Mucosa of rectum (tissue), 2 donors: ENCODE measurements at regions not wholly inside any gene's neighbourhood (a gene's known extent, or its start where the extent isn't known, plus 50 kb on each side); places are given as distances from the start of the nearest gene placed in this dataset.

Source experiments
- H3K27ac ChIP-seq, 2 donors: one replicate each; pipeline ENCODE4 v1.7.0; 2013; ENCODE audit warnings: inconsistent platforms in 2 of 2, low read depth in 2 of 2, low read length in 2 of 2
- H3K27me3 ChIP-seq, 2 donors: one replicate each; pipeline ENCODE4 v1.7.0; 2013; ENCODE audit warnings: low read length in 2 of 2; ENCODE audit not compliant: control insufficient read depth in 2 of 2, insufficient read depth in 2 of 2
- H3K36me3 ChIP-seq, 2 donors: one replicate each; pipeline ENCODE4 v1.7.0; 2013; ENCODE audit warnings: low read length in 2 of 2; ENCODE audit not compliant: control insufficient read depth in 2 of 2, insufficient read depth in 2 of 2
- H3K4me1 ChIP-seq, 2 donors: one replicate each; pipeline ENCODE4 v1.7.0; 2013; ENCODE audit warnings: low read length in 2 of 2, mild to moderate bottlenecking in 1 of 2; ENCODE audit not compliant: control insufficient read depth in 2 of 2, insufficient read depth in 2 of 2
- H3K4me3 ChIP-seq, 2 donors: one replicate each; pipeline ENCODE4 v1.7.0; 2013; ENCODE audit warnings: low read length in 2 of 2
- H3K9ac ChIP-seq, 2 donors: one replicate each; pipeline ENCODE4 v1.7.0; 2013; ENCODE audit warnings: low read length in 2 of 2, low read depth in 1 of 2, mild to moderate bottlenecking in 1 of 2
- H3K9me3 ChIP-seq, 2 donors: one replicate each; pipeline ENCODE4 v1.7.0; 2013; ENCODE audit warnings: low read length in 2 of 2; ENCODE audit not compliant: control insufficient read depth in 2 of 2
- donor health status: healthy.
- donor health status: Normal muscosa, but diverticular disease.

DNA sequence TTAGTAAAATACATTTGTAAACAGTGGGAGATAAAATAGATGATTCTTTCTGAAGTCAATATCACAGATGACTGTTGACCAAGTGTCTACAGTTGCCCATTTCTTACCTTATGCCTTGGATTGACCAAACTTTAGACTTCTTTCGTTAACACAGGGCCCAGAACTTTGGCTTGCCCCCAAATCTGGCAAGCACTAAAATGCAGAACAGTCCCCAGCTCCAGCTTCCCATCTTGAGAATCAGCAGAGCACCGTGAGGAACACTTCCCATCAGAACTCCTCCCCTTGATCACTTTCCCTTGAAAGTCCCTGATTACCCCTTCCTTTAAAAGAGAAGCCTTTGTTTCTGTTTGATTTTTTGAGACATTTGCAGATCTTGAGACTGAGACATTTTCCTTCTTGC lies 1039.9 kb downstream of the TLE1 start:
- Histone ChIP-seq H3K9ac (no peak overlapping the region), H3K4me3 (no peak overlapping the region), H3K27me3 (no peaks in the 10 kb centered on the region), H3K36me3 (no peaks in the 10 kb centered on the region), H3K9me3 (no peaks in the 10 kb centered on the region), H3K4me1 (no peaks in the 10 kb centered on the region), H3K27ac (no peak overlapping the region)

DNA sequence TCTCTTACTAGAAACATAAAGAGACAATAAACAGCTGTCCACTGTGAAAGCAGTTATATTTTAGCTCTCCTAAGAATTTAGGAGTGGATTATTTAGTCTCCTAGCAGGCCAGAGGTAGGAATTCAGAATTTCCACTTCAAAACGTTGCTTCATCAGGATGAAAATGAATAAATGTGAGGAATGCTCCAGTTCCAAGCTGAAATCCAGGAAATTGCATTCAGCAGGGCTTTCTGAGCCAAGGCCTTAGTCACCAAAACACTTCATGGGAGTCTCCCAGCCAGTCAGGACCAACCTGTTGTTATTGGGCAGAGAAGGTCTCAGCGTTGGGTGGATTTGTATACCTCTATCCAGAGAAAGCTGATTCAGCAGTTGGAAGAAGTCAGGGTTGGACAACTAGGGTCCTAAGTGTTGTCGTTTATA lies 1040.3 kb downstream of the TLE1 start:
- Histone ChIP-seq H3K27me3 (no peaks in the 10 kb centered on the region), H3K4me1 (no peaks in the 10 kb centered on the region), H3K27ac (no peak overlapping the region), H3K9me3 (no peaks in the 10 kb centered on the region), H3K36me3 (no peaks in the 10 kb centered on the region), H3K9ac (no peak overlapping the region), H3K4me3 (no peak overlapping the region)

DNA sequence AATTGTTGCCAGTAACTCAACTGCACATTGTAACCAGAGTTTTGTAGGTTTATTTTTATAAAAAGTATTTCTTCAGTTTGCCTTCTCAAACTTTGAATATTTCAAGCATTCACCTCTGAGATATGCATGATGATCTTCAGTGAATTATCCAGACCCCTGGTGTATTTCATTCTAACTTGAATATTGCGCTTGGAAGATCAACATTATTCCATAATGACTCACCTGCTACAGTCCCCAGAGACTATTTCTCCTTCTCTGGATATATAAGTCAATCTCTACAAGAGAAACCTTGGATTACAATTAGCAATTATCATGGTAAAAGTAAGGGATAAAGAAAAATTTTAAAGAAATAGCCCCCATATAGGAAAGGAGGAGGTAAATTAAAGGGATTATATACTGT lies 1041.0 kb downstream of the TLE1 start:
- no peaks in the 10 kb centered on the region for H3K27me3 ChIP-seq
- no peaks in the 10 kb centered on the region for H3K4me1 ChIP-seq
- H3K9ac ChIP-seq: no peak overlapping the region
- no peak overlapping the region for H3K4me3 ChIP-seq
- no peak overlapping the region for H3K27ac ChIP-seq
- H3K9me3 ChIP-seq: no peaks in the 10 kb centered on the region
- no peaks in the 10 kb centered on the region for H3K36me3 ChIP-seq

DNA sequence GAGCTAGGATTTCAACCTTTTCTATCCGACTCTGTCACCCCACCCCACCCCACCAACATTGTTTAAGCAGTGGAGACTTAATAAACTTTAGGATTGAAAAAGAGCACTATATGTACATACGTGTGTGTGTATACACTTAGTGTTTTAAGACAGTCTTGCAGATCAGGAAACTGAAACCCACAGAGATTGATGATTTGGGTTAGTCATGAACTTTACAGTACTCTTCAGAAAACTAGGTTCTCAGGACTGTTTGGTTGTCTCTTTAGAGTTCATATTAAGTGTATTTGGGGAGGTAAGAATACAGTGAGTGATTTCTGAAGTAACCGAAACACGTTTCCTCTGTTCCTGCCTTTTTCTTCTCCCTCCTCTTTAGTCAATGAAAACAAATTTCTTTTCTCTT lies 1043.1 kb downstream of the TLE1 start:
- Histone ChIP-seq H3K9ac (no peak overlapping the region), H3K4me3 (no peak overlapping the region), H3K27ac (no peak overlapping the region), H3K4me1 (no peaks in the 10 kb centered on the region), H3K27me3 (no peaks in the 10 kb centered on the region), H3K36me3 (no peaks in the 10 kb centered on the region), H3K9me3 (no peaks in the 10 kb centered on the region)

DNA sequence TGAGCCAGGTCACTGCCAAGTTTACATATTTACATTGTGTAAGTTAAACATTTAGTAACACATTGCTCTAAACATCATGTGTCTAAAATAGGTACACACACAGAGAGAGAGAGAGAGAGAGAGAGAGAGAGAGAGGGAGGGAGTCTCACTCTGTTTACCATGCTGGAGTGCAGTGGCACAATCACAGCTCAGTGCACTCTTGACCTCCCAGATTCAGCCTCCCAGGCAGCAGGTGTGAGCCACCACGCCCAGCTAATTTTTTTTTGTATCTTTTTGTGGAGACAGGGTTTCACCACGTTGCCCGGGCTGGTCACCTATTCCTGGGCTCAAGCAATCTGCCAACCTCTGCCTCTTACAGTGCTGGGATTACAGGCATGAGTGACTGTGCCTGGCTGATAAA lies 1045.3 kb downstream of the TLE1 start:
- no peak overlapping the region for H3K9ac ChIP-seq
- no peaks in the 10 kb centered on the region for H3K36me3 ChIP-seq
- H3K4me3 ChIP-seq: no peak overlapping the region
- H3K27ac ChIP-seq: no peak overlapping the region
- no peaks in the 10 kb centered on the region for H3K4me1 ChIP-seq
- H3K9me3 ChIP-seq: no peaks in the 10 kb centered on the region
- no peaks in the 10 kb centered on the region for H3K27me3 ChIP-seq

DNA sequence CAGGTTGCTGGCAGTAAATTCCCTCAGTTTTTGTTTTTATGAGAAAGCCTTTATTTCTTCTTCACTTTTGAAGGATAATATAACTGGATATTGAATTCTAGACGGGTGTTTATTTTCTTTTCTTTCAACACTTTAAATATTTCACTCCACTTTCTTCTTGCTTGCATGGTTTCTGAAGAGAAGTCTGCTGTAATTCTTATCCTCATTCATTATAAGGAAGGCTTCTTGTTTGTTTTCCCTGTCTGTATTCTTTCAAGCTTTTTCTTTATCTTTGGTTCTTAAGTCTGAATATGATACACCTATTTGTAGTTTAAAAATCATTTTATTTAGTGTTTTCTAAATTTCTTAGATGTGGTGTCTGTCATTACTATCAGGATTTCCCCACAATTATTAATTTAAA lies 1054.3 kb downstream of the TLE1 start:
- H3K4me1 ChIP-seq: no peaks in the 10 kb centered on the region
- no peak overlapping the region for H3K9ac ChIP-seq
- H3K27me3 ChIP-seq: no peaks in the 10 kb centered on the region
- no peaks in the 10 kb centered on the region for H3K9me3 ChIP-seq
- H3K36me3 ChIP-seq: no peaks in the 10 kb centered on the region
- no peak overlapping the region for H3K4me3 ChIP-seq
- H3K27ac ChIP-seq: no peak overlapping the region

DNA sequence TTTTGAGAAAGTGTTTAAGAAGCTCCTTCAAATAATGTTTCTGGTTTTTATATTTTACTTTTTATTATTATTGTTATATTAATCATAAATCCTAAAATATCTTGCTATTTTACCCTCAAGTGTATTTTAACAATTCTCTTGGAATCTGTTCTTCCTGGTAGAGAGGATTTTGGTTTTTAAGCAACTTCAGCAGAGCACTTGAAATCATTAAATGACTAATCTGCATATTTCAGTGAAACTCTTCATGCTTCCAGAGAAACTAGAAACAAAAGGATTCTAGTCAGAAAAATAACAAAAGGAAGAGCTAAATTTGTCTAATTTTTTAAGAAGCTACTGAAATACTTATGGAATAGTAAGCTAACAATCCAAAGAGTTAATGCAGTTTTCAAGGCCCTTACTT lies 1057.3 kb downstream of the TLE1 start:
- no peak overlapping the region for H3K27ac ChIP-seq
- H3K4me3 ChIP-seq: no peak overlapping the region
- H3K36me3 ChIP-seq: no peaks in the 10 kb centered on the region
- no peaks in the 10 kb centered on the region for H3K27me3 ChIP-seq
- no peak overlapping the region for H3K9ac ChIP-seq
- H3K4me1 ChIP-seq: no peaks in the 10 kb centered on the region
- H3K9me3 ChIP-seq: no peaks in the 10 kb centered on the region

DNA sequence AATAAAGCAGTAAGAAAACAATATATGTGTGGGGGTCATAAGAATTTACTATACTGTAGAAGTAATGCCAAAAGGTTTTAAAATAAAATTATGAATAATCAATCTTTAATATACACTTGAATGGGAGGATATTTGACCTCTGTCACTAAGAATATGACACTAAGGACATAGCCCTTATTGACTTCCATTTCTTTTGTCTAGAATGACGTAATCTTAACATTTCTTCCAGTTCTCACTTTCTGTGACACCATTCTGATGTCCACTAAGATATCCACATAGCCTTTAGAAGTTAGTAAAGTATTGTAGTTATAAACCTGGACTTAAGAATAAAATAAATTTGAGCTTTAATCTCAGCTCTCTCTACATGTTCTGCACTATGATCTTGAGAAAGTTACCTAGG lies 1050.7 kb downstream of the TLE4 start:
- no peak overlapping the region for H3K27ac ChIP-seq
- no peaks in the 10 kb centered on the region for H3K36me3 ChIP-seq
- H3K4me3 ChIP-seq: no peak overlapping the region
- no peaks in the 10 kb centered on the region for H3K9me3 ChIP-seq
- no peak overlapping the region for H3K9ac ChIP-seq
- H3K27me3 ChIP-seq: no peaks in the 10 kb centered on the region
- no peaks in the 10 kb centered on the region for H3K4me1 ChIP-seq

DNA sequence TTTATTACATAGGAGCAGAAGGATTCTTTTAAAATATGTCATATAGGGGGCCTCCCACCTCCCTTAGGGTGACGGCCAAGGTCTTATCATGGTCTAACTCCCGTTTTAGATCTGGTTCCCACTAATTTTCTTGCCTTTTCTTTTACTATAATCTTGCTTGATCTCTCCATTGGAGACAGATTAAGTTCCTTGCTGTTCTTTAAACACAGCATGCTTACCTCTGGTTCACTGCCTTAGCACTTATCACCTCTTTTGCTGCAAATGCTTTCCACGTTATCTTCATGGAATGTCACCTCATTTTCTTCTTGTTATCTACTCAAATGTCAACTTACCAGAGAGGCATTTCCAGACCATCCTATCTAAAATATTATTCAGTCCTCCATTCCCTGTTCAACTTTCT lies 1047.6 kb downstream of the TLE4 start:
- Histone ChIP-seq H3K9me3 (no peaks in the 10 kb centered on the region), H3K9ac (no peak overlapping the region), H3K36me3 (no peaks in the 10 kb centered on the region), H3K4me1 (no peaks in the 10 kb centered on the region), H3K27ac (no peak overlapping the region), H3K4me3 (no peak overlapping the region), H3K27me3 (no peaks in the 10 kb centered on the region)

DNA sequence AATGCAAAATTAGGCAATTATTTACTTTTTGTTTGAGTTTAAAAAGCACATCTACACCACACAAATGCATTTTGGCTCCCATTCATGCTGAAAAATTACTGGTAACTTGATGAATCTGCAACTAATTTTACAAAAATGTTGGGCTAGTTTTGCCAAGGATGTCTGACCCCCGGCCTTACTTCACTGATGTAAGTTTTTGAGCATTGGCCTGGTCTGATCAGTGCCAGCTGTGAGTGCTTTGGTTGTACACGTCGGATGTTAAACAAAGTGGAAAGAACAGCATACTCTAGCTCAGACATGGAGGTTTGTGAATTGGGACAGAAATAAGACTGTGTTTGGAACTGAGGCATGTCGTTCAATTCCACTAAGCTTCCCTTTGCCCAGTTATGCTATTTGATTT lies 1044.2 kb downstream of the TLE4 start:
- Histone ChIP-seq H3K9me3 (no peaks in the 10 kb centered on the region), H3K36me3 (no peaks in the 10 kb centered on the region), H3K27ac (no peak overlapping the region), H3K4me3 (no peak overlapping the region), H3K27me3 (no peaks in the 10 kb centered on the region), H3K9ac (no peak overlapping the region), H3K4me1 (no peaks in the 10 kb centered on the region)

DNA sequence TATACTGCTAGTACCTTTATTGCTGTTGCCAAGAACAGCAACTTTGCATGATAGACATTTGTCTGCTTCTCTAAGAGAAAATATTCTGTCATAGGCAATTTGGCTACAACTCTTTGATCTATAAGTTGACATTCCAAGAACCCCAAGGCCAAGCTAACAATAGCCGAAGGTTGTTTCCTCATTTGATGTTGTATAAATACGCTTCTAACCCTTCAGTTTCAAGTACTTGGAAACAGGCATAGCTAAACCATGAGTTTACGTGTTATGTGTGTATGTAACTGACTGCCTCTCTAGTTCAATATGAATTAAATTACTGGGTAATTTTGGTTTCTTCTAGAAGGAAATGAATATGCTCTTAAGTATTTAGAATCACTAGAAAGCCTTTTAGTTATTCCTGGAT lies 1034.0 kb downstream of the TLE4 start:
- Histone ChIP-seq H3K4me1 (no peaks in the 10 kb centered on the region), H3K27me3 (no peaks in the 10 kb centered on the region), H3K4me3 (no peak overlapping the region), H3K27ac (no peak overlapping the region), H3K36me3 (no peaks in the 10 kb centered on the region), H3K9me3 (no peaks in the 10 kb centered on the region), H3K9ac (no peak overlapping the region)
